GM18517 (cell line): ENCODE measurements at regions not wholly inside any gene's neighbourhood (a gene's known extent, or its start where the extent isn't known, plus 50 kb on each side); places are given as distances from the start of the nearest gene placed in this dataset.

Experiments
- ATAC-seq: cut with Tn5 transposase; IDR thresholded peaks from one replicate; pipeline ENCODE4 v1.9.1; 2021; ENCODE audit warnings: mild to moderate bottlenecking, moderate library complexity; ENCODE audit not compliant: unreplicated experiment

- ATAC-seq, result no peak
Measured at GRCh38 chr18:51789871-51790270, 550.1 kb upstream of the DCC start.

- no peak for ATAC-seq
Measured at GRCh38 chr18:51801514-51801913, 538.5 kb upstream of the DCC start.

GRCh38 chr18:51802569-51803428 lies 537.2 kb upstream of the DCC start:
- no peak for ATAC-seq

- ATAC-seq, result no peak
Measured at GRCh38 chr18:51807336-51807735, 532.7 kb upstream of the DCC start.

- ATAC-seq, result peak; percentile 70
Measured at GRCh38 chr18:51811883-51812282, 528.1 kb upstream of the DCC start.

GRCh38 chr18:51813740-51814139 lies 526.3 kb upstream of the DCC start:
- no peak for ATAC-seq

GRCh38 chr18:51821610-51822009 lies 518.4 kb upstream of the DCC start:
- no peak for ATAC-seq

- ATAC-seq, result no peak
Measured at GRCh38 chr18:51824746-51825145, 515.3 kb upstream of the DCC start.

- no peak for ATAC-seq
Measured at GRCh38 chr18:51833850-51834249, 506.1 kb upstream of the DCC start.

GRCh38 chr18:51848702-51849101 lies 491.3 kb upstream of the DCC start:
- ATAC-seq, result no peak

GRCh38 chr18:51852681-51853080 lies 487.3 kb upstream of the DCC start:
- ATAC-seq, result no peak

GRCh38 chr18:51857989-51858388 lies 482.0 kb upstream of the DCC start:
- ATAC-seq, result no peak

GRCh38 chr18:51861046-51861445 lies 479.0 kb upstream of the DCC start:
- ATAC-seq, result no peak

- no peak for ATAC-seq
Measured at GRCh38 chr18:51862051-51862715, 477.8 kb upstream of the DCC start.

- no peak for ATAC-seq
Measured at GRCh38 chr18:51864219-51864965, 475.6 kb upstream of the DCC start.

- ATAC-seq, result no peak
Measured at GRCh38 chr18:51865538-51865937, 474.5 kb upstream of the DCC start.

- ATAC-seq, result no peak
Measured at GRCh38 chr18:51867767-51868166, 472.2 kb upstream of the DCC start.

- no peak for ATAC-seq
Measured at GRCh38 chr18:51878724-51879123, 461.3 kb upstream of the DCC start.

- ATAC-seq, result no peak
Measured at GRCh38 chr18:51879329-51879728, 460.7 kb upstream of the DCC start.

- no peak for ATAC-seq
Measured at GRCh38 chr18:51881394-51881793, 458.6 kb upstream of the DCC start.

GRCh38 chr18:51884039-51884438 lies 456.0 kb upstream of the DCC start:
- ATAC-seq, result no peak

GRCh38 chr18:51890762-51891161 lies 449.2 kb upstream of the DCC start:
- no peak for ATAC-seq
